ENCODE measurements at regions not wholly inside any gene's neighbourhood (a gene's known extent, or its start where the extent isn't known, plus 50 kb on each side); places are given as distances from the start of the nearest gene placed in this dataset.

DNA sequence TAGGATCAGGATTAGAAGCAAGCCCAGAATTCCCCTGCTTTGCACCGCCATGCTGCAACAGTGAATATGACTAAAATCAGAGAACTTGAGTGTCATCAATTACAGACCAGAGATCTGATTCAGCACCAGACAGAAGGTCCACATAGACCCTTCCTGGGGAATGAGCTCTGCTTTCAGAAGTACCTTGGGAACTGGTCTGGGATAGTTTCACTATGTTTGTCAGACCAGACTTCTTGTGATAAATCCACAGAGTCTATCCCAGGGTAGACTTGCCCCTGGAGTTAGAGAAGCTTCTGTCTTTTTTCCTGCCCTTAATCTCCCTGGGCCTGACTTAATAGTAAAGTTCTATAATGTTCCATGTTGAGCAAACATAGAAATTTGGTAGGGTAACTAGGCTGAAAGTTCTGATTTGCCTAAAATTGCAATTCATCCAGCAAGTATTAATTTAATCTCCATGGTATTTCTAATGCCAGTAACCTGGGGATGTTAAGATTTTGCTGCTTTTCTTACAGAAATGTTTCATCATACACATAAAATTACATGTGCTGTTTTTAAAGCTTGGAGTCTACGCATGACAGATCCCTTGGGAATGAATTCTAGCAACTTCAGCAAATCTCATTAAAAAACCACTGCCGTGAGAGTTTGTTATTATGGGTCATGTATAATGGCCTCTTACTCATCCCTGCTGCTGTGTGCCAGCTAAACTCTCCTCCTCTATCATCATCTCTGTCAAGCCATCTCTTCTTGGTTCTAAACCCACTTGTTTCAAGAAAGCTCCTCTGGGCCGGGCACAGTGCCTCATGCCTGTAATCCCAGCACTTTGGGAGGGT lies 61.3 kb upstream of the METAP2 start:
- H3K9me3 ChIP-seq, result no peaks in the 10 kb centered on the region
- H3K4me1 ChIP-seq, result peaks cover 2 to 15% of the 10 kb centered on the region in 2 donors
- H3K27me3 ChIP-seq, result no peaks in the 10 kb centered on the region
- no peak for DNase-seq (ENCODE audit: low spot score in 2 of 2)
- H3K36me3 ChIP-seq, result no peaks in the 10 kb centered on the region
- no peak for TF ChIP-seq CTCF (IDR thresholded peaks at IDR 0.05)
- H3K4me3 ChIP-seq, result no peak overlapping the region
- intact Hi-C loops (cut with DNase I), result no loop called here
- H3K27ac ChIP-seq, result peak overlapping the region in 1 of 2 donors; percentile 33

- peaks cover 5 to 18% of the 10 kb centered on the region in 2 donors for H3K4me1 ChIP-seq
- no peak overlapping the region for H3K4me3 ChIP-seq
- no peak for DNase-seq (ENCODE audit: low spot score in 2 of 2)
- intact Hi-C loops (cut with DNase I), result no loop called here
- no peaks in the 10 kb centered on the region for H3K36me3 ChIP-seq
- H3K27me3 ChIP-seq, result no peaks in the 10 kb centered on the region
- H3K9me3 ChIP-seq, result no peaks in the 10 kb centered on the region
- no peak overlapping the region for H3K27ac ChIP-seq
- no peak for TF ChIP-seq CTCF (IDR thresholded peaks at IDR 0.05)
Observed at GRCh38 chr12:95413576-95413975, 60.4 kb upstream of the METAP2 start.

- Histone ChIP-seq H3K27me3 (no peaks in the 10 kb centered on the region), H3K4me1 (peaks cover 5 to 20% of the 10 kb centered on the region in 2 donors), H3K9me3 (no peaks in the 10 kb centered on the region), H3K27ac (peak overlapping the region; percentile 76 to 89), H3K36me3 (no peaks in the 10 kb centered on the region), H3K4me3 (no peak overlapping the region)
- TF ChIP-seq CTCF (IDR thresholded peaks at IDR 0.05), result no peak
- intact Hi-C loops (cut with DNase I), result no loop called here
- no peak for DNase-seq (ENCODE audit: low spot score in 2 of 2)
Observed at GRCh38 chr12:95415451-95415850, 58.5 kb upstream of the METAP2 start.

GRCh38 chr12:95416111-95416636 lies 57.8 kb upstream of the METAP2 start:
- Histone ChIP-seq H3K4me1 (peaks cover 5 to 20% of the 10 kb centered on the region in 2 donors), H3K27me3 (no peaks in the 10 kb centered on the region), H3K4me3 (no peak overlapping the region), H3K36me3 (no peaks in the 10 kb centered on the region), H3K9me3 (no peaks in the 10 kb centered on the region), H3K27ac (peak overlapping the region; percentile 76 to 89)
- no peak for TF ChIP-seq CTCF (IDR thresholded peaks at IDR 0.05)
- intact Hi-C loops (cut with DNase I), result no loop called here
- DNase-seq (ENCODE audit: low spot score in 2 of 2), result no peak

- peak overlapping the region; percentile 76 to 89 for H3K27ac ChIP-seq
- H3K36me3 ChIP-seq, result no peaks in the 10 kb centered on the region
- no peak for DNase-seq (ENCODE audit: low spot score in 2 of 2)
- no peaks in the 10 kb centered on the region for H3K27me3 ChIP-seq
- no peak for TF ChIP-seq CTCF (IDR thresholded peaks at IDR 0.05)
- no peaks in the 10 kb centered on the region for H3K9me3 ChIP-seq
- intact Hi-C loops (cut with DNase I), result loop anchor here (1.0 kb wide), 1 partner anchor 56 kb away; no protein-coding TSS in a partner anchor
- no peak overlapping the region for H3K4me3 ChIP-seq
- peaks cover 5 to 20% of the 10 kb centered on the region in 2 donors for H3K4me1 ChIP-seq
Observed at GRCh38 chr12:95417372-95417771, 56.6 kb upstream of the METAP2 start.

Data from ascending aorta (tissue), 2 donors.